HG03095 (cell line): ENCODE measurements at regions not wholly inside any gene's neighbourhood (a gene's known extent, or its start where the extent isn't known, plus 50 kb on each side); places are given as distances from the start of the nearest gene placed in this dataset.

Experiments
- ATAC-seq: cut with Tn5 transposase; IDR thresholded peaks from one replicate; pipeline ENCODE4 v1.9.1; 2021; ENCODE audit warnings: moderate library complexity; ENCODE audit not compliant: unreplicated experiment

DNA sequence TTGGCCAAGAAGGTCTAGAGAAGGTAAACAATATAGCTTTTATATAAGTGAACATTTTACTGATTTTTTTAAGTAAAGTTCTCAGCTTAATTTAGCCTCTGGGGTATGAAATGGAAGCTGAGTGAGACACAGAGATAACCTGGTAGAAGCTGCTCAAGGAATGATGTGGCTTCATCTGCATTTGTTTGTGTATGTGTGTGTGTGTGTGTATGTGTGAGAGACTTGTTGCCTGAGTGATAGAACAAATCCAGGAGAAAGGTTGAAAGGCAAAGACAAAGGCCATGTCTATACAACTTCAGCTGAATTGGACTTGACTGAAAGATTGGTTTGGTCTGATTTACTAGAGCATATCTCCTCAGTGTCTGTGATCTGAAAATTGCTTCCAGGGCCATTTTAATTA is 63.6 kb downstream of the PCDH7 start:
- ATAC-seq = no peak

DNA sequence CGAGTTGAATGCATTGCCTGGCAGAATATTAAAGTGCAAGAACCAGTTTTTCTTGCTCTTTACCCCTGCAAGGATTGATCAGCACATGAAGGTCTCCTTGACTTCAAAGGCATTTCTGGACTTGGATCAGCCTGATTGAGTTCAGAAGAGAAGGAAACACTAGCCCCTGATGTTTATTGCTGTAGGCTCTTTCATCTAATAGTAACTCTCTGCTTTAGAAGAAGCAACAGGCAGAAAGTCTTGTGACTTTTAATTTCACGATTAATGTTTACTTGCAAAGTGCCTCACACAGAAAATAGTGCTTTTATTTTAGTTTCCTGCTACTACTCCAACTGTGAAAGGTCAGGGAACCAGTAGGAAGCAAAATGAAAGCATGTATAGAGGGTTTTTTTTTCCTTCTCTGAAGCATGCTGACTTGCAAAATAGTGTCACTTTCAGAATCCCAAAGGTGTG is 69.1 kb downstream of the PCDH7 start:
- no peak for ATAC-seq

DNA sequence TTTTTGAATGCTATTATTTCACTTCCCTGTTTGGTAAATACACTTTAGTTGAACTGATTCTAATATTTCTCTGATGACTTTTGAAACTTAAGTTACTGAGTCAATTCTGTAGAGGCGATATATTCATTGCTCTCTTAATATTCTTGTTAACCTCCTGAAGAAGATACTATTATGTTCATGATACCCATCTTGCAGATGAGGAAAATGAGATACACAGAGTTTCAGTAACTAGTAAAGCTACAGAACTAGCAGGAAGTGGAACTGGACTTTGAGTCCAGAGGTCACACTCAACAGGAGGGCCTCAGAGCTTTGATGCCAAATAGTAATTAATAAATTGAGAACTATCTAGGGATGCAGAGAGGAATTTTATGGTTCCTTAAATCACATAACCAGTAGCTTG is 70.0 kb downstream of the PCDH7 start:
- ATAC-seq = no peak

DNA sequence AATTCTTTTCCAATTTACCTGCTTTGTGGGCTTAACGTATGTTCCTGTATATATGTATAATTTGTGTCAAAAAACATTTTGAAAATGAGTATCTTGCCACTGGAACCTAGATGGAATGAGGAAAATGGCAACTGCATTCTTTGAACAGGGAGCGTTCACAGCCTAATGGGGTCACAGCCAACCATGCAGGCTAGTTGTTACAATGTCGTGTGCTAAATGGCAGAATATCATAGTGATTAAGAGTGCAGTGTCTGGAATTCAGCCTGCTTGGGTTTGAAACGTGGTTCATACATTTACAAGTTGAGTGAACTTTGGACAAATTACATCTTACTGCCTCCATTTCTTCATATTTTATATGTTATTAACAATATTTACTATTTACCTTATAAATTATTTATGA is 70.8 kb downstream of the PCDH7 start:
- no peak for ATAC-seq

DNA sequence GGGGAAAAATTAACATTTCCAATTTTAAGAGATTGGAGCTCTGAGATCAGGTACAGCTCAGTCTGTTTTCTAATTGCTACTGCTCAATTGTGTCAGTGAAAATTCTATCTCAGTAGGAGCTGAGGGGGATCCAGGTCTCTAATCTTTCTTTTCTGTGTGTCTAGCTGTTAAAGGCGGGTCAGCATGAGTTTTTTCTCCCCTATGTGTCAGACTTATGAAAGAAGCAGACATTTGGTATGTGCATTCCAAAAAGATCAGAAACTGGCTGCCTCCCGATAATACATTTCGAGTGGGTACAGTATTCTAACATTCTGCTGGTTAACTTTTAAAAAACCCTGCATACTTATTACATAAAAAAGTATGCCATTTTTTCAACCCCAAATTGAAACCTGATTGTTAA is 72.4 kb downstream of the PCDH7 start:
- ATAC-seq = no peak

DNA sequence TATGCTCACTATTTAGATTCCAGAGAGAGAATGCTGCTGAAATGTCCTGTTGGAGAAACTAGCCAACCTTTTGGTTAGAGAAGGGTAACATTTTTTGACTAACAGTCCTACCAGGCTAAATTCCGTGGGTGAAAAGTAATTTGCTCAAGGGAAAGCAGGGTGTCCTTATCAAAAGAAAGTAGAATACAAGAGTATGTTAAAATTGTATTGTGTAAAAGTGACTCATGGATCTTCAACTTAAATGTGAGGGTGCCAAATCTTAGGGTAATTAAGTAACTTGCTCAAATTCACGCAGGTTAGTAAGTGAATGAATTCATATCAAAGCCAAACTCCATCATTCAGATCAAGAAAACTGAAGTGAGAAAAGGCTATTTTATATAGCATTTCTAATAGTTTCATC is 81.7 kb downstream of the PCDH7 start:
- no peak for ATAC-seq

DNA sequence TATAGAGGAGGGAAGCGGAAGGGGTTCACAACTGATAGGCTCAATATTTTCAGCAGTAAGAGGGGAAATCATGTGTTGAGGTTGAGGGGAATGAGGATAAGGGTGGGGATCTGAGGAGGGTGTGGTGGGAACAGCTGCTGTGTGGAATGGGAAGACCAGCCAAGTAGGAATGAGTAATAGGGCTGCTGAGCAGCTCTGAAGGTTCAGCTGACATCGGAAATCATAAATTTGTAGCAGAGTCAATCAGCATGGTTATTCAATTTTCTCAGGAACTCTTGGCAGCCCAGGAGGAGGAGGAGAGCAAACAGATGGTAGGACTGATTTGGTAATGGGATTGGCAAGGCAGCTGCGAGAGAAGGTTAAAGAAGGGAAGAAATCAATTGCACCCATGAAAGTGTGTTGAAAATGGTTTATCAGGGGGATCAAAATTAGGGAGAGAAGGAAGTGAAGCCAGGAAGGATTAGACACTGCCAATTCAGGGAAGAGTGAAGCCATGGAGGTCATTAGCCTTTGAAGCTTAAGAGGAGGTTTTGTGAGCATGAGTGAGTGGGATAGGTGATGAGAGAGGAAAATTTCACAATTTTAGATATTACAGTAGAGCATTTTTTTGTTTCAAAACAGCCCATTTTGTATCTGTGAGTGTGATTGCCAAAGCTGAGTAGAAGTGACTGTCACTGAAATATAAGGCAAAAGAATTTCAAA is 82.6 kb downstream of the PCDH7 start:
- no peak for ATAC-seq

DNA sequence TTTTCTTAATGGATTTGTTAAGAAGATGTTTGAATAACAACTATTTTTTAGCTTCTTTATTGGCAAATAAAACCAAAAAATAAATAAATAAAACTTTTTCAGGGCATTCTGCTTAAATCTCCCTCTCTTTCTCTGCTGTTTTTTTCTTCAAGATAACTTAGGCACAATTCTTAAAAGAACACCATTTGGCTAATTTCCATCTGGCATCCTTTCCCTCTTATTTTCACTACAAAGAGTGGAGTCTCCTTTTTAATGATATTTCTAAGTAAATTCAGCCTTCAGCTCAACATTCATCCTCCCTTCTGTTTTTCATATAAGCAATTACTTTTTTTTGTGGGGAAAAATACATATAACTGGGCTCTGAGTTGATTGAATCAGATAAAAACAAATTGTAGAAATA is 88.1 kb downstream of the PCDH7 start:
- ATAC-seq = no peak

DNA sequence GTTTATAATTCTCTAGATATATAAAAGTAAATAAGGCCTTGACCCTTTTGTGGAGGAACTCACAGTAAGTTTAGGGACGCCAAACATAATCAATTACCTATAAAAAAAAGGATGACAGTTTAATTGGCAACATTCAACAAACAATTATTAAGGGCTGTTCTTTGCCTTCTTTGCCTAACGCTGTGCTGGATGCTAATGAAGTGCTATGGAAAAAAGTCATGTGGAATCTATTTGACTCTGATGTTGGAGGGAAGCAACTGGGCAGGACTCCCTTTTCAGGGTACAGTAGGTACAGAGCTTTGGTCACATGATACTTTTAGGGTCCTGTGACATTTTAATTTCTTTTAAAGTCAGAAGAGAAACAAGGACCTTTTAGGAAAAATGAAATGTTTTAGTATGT is 91.1 kb downstream of the PCDH7 start:
- ATAC-seq = no peak

DNA sequence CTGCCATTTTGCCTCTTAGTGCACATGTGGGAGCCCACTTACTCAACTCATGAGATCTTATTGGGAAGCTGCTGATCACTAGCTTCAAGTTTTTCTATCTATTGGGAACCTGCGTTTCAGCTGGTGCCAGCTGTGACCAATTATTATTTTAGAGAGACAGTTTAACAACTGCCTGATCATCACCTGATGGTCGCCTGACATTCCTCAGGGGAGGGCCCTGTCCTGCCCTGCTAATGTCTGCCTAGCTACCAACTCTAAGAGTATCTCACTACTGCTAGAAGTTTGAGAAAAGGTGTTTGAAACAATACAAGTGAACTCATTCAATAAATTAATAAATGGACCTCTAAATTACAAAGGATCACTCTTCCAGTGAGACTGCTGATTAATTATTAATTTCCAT is 95.5 kb downstream of the PCDH7 start:
- ATAC-seq = no peak

DNA sequence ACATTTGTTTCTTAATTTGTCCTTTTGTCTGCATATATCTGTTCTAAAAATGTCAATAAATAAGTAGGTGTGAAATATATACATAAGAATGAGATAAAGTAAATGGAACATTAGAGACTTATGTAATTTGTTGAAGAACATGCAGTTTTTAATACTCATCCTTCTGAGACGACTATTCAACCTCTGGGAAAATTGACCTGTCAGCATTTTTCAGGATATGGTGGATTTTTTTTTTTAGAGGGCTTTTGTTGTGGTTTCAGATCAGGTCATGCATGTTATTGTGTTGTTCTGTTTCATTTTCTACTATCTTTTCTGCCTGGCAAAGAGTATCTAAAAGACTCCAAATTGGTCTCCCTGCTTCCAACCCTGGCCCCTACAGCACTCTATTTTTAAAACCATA is 97.3 kb downstream of the PCDH7 start:
- no peak for ATAC-seq

DNA sequence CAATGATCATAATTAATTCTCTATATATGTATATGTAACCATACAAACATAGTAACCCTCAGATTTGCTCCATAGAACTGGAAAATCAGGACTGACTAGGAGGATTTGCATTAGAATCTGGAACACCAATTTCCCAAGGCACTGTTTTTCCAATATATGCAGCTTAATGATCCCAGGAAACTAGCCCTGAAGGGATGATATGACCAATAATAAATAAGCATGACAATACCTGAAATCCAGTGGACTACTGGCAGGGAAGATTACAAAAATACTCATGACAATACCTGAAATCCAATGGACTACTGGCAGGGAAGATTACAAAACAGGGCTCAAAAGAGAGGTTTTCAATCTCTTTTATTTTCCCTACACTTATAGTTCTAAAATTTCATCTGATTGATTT is 98.4 kb downstream of the PCDH7 start:
- no peak for ATAC-seq

DNA sequence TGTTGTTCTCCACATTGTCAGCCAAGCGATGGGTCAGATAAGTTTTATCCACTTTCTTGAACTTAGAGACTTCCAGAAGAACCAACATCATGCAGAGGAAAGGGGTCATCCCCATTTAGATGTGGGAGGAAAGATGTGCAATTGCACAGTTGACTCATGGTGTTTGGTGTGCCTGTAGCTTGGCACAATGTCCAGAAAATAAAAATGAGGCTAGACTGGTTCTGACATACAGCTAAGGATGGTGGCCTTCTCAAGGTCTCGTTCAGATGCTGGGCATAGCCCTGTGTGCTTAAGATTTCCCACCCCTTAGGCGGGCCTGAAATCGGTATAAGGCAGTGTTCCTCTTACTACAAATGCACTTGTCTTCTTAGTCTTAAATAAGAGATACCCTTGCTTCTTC is 101.1 kb downstream of the PCDH7 start:
- ATAC-seq = no peak

DNA sequence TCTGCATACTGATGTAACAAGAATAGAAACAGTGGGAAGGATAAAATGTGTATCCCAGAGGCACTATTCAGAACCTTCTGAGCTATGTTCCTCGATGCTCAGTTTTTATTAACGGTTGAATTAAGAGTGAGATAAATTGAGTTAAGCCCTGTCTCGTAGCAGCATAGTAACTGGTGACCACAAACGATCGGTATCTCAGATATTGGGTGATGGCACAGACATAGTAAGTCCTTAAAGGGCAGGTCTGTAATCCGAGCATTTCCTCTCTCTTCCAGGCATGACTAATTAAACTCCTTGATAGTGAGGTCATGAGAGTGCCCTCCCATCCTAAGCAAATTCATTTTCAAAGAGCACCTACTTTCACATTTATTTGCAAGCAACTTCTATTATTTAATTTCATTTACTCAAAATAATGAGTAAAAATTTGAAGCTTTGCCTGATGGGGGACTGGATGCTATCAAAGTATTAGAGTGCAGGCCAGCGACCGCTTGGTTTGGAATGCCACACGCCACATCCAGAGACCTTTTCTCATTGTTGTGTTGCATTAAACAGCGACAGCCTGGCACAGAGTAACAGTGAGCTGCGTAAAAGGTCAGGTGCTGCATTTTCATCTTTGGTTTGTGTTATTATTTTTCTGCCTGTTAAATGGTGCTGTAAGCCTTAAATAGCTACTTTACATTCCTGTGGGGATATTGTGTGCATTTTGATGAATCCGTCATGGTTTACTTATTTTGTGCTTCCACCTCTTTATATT is 101.9 kb downstream of the PCDH7 start:
- no peak for ATAC-seq

DNA sequence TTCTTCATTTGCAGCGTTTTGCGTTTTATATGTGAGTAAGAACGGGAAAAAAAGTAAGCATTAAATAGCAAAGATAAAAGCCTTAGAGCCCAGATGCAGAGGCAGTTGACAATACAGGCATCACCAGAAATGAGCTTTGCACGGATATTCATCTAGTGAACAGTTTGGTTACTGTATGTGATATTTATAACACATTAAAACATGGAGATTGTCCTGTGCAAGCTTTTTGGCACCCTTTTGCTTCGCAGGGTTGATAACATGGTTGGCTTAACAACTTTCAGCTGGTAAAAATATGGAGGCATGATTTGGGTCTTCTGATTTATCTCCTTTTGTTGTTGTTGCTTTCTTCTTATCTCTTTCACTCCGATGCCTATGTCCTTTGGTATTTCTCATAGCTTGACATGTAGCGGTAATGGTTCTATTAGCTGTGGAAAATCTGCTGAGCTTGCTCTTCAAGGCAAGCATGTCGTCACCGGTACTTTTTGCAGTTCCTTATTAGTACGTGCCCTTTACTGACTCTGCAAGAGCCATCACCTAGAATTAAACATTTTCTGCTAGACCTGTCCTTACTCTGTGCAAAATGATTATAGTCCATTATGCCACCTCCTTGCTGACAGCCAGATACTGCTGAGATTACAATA is 102.9 kb downstream of the PCDH7 start:
- no peak for ATAC-seq

DNA sequence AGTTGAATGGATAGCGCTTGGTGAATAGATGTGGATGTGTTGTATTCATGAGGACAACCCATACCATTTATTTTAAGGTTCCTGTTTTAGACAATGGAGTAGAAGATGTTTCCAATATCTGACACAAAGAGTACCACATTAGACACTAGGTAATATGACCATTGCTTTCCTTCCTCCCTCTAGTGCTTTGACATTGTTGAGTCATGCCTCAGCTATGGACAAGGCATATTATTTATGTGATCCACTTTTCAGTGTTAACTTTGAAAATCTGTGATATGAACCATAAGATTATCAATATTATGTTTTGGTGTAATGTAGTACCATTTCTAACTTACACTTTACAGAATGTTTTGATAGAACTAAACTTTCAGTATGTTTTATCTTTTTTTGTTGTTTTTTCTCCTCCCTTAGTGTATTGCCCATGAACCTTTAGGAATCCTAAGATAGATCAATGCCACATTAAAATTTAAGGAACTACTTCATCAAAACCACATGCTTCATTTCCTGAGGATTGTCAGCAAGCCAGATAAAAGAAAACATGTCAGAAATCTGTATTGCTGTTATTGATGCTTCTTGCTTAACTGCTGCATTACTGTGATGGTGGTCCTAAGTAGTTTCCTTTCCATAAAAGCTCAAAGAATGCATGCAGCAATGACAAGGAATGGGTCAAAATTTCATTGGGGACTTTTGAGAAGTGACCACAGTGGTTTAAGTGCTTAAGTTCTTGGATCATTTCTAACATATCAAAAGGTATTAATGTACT is 105.0 kb downstream of the PCDH7 start:
- no peak for ATAC-seq

DNA sequence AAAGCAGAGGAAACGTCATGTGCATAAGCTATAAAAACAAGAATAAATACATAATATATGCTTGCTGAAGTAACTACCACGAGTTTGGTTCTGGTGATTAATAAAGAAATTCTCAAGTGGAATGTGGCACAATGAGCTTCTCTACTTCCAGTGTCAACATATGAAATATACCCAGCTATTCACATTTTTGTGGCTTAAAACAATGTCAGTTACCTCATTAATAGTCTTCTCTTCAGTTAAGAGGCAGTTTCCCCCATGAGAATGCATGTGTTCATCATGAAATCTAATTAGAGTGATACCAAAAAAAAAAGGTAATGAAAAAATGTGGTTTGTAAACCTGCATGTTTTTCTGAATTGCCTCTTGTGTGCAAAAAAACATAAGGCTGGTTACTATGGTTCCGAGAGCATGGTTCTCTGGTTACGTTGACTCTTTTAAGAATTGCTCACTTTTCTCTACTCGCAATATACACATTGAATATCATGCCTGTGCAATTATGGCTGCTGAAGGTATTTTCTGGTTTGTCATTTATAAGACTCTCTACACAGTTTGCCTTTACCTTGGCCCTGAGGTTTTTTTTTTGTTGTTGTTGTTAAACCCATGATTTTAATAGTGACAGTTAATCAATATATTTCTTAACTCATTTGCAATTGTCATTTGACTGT is 108.2 kb downstream of the PCDH7 start:
- ATAC-seq = no peak

DNA sequence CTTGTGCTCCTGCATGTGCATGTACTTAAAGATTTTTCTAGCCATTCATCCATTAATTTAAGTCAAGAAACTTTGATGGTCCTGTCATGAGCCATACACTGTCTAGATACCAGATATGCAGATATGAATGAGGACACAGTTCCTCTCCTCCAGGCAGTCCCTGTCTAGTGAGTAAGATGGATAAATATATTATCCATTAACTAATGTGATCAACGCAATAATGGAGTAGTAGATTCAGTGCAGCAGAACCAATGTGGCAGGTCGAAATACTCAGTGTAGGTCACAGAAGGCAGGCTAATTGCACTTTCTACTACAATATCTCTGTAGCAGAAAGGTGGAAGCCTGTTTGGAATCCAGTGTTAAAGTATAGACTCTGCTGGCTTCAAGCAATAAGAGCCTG is 112.5 kb downstream of the PCDH7 start:
- no peak for ATAC-seq

DNA sequence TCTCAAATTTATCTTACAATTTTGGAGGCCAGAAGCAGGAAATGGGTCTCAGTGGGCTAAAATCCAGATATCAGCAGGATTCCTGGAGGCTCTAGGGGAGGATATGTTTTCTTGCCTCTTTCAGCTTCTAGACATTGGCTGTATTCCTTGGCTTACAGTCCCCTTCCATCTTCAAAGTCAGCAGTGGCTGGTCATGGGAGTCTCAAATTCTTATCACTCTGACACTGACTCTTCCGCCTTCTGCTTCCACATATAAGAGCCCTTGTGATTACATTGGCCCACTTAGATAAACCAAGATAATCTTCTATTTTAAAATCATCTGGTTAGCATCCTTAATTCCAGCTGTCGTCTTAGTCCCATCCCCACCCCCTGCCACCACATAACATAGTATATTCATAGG is 113.0 kb downstream of the PCDH7 start:
- no peak for ATAC-seq

DNA sequence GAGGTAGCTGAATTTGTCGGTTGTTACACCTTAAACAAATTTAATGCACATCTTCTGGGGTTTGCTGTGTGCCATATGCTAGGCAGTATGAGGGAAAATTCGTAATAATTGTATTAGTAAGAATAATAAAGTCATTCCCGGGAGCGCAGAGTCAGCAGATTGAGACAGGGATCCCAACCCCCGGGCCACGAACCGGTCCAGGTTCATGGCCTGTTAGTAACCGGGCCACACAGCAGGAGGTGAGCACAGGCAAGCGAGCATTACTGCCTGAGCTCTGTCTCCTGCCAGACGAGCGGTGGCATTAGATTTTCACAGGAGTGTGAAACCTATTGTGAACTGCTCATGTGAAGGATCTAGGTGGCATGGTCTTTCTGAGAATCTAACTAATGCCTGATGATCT is 114.9 kb downstream of the PCDH7 start:
- no peak for ATAC-seq

DNA sequence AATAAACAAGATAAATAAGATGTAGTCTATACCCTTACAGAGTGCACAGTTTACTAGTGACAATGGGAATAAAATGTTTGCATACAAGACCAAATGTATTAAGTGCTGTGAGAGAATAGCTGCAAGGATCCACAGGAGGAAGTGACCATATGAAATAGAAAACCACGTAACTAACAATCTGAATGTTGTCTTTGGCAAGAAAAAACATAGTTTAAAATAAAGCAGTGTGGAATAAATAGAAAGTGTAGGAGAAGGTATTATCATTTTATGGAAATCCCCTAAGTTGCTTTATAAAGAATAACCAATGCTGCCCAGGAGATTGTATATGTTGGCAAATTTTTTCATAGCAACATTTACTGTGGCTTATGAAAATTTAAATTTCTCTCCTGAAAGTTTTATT is 116.1 kb downstream of the PCDH7 start:
- no peak for ATAC-seq
